ENCODE measurements at regions not wholly inside any gene's neighbourhood (a gene's known extent, or its start where the extent isn't known, plus 50 kb on each side); places are given as distances from the start of the nearest gene placed in this dataset.

- TF ChIP-seq POLR2A (IDR thresholded peaks at IDR 0.05) = no peak
- TF ChIP-seq CTCF (IDR thresholded peaks at IDR 0.05) = no peak
Observed at GRCh38 chr1:43044572-43045361, 86.1 kb upstream of the SLC2A1 start.

Measured in vagina (tissue), 2 donors.